Activated CD4-positive, alpha-beta T cell treated with anti-CD3 and anti-CD28 coated beads, Interleukin-2, Interleukin-6, amounts not matched to agents 100 ng/mL and 50 ng/mL, durations not matched to agents 16 hours and 8 hours (primary cell): ENCODE measurements at regions not wholly inside any gene's neighbourhood (a gene's known extent, or its start where the extent isn't known, plus 50 kb on each side); places are given as distances from the start of the nearest gene placed in this dataset.

Experiments used
- DNase-seq: peaks from one replicate; pipeline ENCODE4 v3.0.0-alpha.2; 2020

GRCh38 chr20:8073024-8073832, 53.7 kb upstream of the TMX4 start:
- peak; percentile 9 for DNase-seq

GRCh38 chr20:8074931-8075330, 55.4 kb upstream of the TMX4 start:
- no peak for DNase-seq

- no peak for DNase-seq
Observed at GRCh38 chr20:8076306-8077136, 55.5 kb upstream of the PLCB1 start.

DNA sequence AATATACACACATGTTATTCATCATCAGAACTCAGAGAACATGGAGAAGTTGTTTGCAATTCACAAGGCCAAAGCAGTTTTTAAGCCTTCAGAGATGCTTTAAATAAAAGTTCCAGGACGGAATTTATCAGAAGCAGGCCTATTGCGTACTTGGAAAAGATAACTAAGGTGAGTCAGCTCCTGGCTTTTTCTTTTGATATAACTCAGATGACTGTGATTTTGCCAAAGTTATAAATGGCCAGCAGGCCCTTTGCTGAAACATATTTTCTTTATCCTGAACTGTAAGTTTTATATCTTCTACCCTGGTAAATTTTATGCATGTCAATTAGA, 55.0 kb upstream of the PLCB1 start:
- no peak for DNase-seq

DNA sequence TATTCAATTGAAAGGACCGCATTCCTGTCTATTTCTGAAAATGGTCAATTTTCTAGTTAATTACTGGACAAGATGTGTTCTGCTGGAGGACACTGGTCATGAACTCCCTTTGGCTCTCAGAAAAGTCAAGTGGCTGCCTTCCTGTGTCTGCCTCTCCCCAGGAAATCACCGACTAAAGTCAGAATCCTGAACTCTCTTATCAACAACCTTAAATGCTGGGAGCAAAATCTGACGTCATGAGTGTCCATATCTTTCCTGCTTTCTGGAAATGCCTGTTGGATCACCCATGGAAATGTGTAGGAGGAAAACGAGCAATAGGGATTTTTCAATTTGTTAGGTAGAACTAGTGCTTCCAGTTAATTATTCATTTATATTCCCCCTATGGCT, 53.5 kb upstream of the PLCB1 start:
- DNase-seq = no peak

DNA sequence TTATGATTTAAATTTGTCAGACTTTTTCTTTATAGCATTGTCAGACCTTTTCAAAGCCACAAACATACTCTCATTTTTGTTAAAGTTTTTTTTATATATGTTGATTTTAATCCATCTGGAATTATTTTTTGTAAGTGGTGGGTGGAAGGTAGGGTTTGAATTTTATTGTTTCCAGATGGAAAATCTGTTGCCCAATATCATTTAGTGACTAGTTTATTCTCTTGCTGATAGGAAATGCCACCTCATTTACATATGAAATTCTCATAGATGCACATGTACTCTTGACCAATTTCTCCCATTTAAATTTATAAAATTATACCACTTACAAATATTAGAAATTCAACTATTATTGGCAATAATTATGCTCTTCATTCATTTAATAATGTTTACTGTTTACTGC, 52.1 kb upstream of the PLCB1 start:
- no peak for DNase-seq

GRCh38 chr20:8082025-8082424, 50.0 kb upstream of the PLCB1 start:
- DNase-seq = no peak
